Neural progenitor cell (in vitro differentiated cells): ENCODE measurements at regions not wholly inside any gene's neighbourhood (a gene's known extent, or its start where the extent isn't known, plus 50 kb on each side); places are given as distances from the start of the nearest gene placed in this dataset.

Source experiments
- DNase-seq: peaks from one replicate; pipeline ENCODE4 v3.0.0-alpha.2; 2016; ENCODE audit warnings: low spot score
- H2AFZ ChIP-seq: fragments of 200-600 bp; sonication (generic); replicated peaks from 2 replicates; pipeline ENCODE4 v1.6.1; 2016; ENCODE audit warnings: antibody characterized with exemption
- H3F3A ChIP-seq: fragments of 200-600 bp; sonication (generic); 2 replicates; pipeline ENCODE4 v1.6.1; 2016; ENCODE audit warnings: antibody characterized with exemption, low read depth
- H3K27ac ChIP-seq: fragments of 200-600 bp; sonication (generic); 2 replicates; pipeline ENCODE4 v1.5.1; 2016; ENCODE audit warnings: mild to moderate bottlenecking
- H3K27me3 ChIP-seq: fragments of 200-600 bp; sonication (generic); 2 replicates; pipeline ENCODE4 v1.6.1; 2016; ENCODE audit warnings: mild to moderate bottlenecking, moderate library complexity
- H3K36me3 ChIP-seq: fragments of 200-600 bp; sonication (generic); 2 replicates; pipeline ENCODE4 v1.5.1; 2016
- H3K4me1 ChIP-seq: fragments of 200-600 bp; sonication (generic); 2 replicates; pipeline ENCODE4 v1.6.1; 2016; ENCODE audit warnings: mixed run types
- H3K4me2 ChIP-seq: fragments of 200-600 bp; sonication (generic); 2 replicates; pipeline ENCODE4 v1.6.1; 2016
- H3K4me3 ChIP-seq: fragments of 200-600 bp; sonication (generic); 2 replicates; pipeline ENCODE4 v1.5.1; 2016
- H3K79me2 ChIP-seq: fragments of 200-600 bp; sonication (generic); 2 replicates; pipeline ENCODE4 v1.6.1; 2016; ENCODE audit warnings: low read depth
- H3K9ac ChIP-seq: fragments of 200-600 bp; sonication (generic); 2 replicates; pipeline ENCODE4 v1.6.1; 2016
- H3K9me3 ChIP-seq: fragments of 200-600 bp; sonication (generic); 2 replicates; pipeline ENCODE4 v1.5.1; 2016; ENCODE audit warnings: low read depth
- H4K20me1 ChIP-seq: fragments of 200-600 bp; sonication (generic); 2 replicates; pipeline ENCODE4 v1.6.1; 2016; ENCODE audit warnings: low read depth
- H3K27ac Mint-ChIP-seq: 3 replicates; pipeline ENCODE4 v1.8.0; 2021; ENCODE audit warnings: mixed read lengths
- H3K27me3 Mint-ChIP-seq: 2 replicates; pipeline ENCODE4 v1.8.0; 2022; ENCODE audit warnings: low read depth, mild to moderate bottlenecking, inconsistent platforms, moderate library complexity, mixed read lengths; ENCODE audit not compliant: insufficient read depth
- H3K36me3 Mint-ChIP-seq: 3 replicates; pipeline ENCODE4 v1.8.0; 2021; ENCODE audit warnings: mixed read lengths
- H3K4me1 Mint-ChIP-seq: 3 replicates; pipeline ENCODE4 v1.8.0; 2021; ENCODE audit warnings: mixed read lengths
- H3K4me3 Mint-ChIP-seq: 3 replicates; pipeline ENCODE4 v1.8.0; 2021; ENCODE audit warnings: mild to moderate bottlenecking, moderate library complexity, mixed read lengths
- H3K9me3 Mint-ChIP-seq: 3 replicates; pipeline ENCODE4 v1.8.0; 2020; ENCODE audit warnings: mixed read lengths
- EZH2 ChIP-seq: fragments of 200-600 bp; sonication (generic); IDR thresholded peaks from 2 replicates; pipeline ENCODE4 v1.6.1; 2017; ENCODE audit warnings: antibody characterized with exemption, mild to moderate bottlenecking, moderate library complexity
- EZH2phosphoT487 ChIP-seq: fragments of 200-600 bp; sonication (generic); IDR thresholded peaks from 2 replicates; pipeline ENCODE4 v1.6.1; 2017; ENCODE audit warnings: antibody characterized with exemption
- TF ChIP-seq, protein P1 (sequence below): fragments of 200-600 bp; sonication (generic); IDR thresholded peaks from 2 replicates; pipeline ENCODE4 v1.5.1; 2017; ENCODE audit warnings: antibody characterized with exemption, mild to moderate bottlenecking

DNA sequence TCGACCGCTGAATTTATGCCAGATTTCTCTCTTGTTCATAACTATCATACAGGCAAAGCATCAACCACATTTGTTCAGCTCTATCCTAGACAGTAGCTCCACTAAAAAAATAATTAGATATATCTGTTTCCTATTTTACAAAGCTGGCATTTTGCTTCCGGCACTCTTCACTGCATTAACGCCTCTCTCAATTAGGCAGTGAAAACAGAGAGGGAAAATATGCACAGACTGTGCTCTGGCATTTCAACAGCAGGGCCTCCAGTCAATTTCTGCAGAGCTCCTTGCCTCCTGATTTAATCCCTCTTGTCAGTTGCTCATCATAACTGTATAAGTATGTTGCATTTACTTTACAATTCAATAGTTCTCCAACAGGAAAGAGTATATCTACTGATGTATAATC is 666.9 kb upstream of the INTU start:
- H3K4me1 ChIP-seq: no peaks in the 10 kb centered on the region
- no peak overlapping the region for H3K4me2 ChIP-seq
- no peaks in the 10 kb centered on the region for H3K27me3 ChIP-seq
- H3K79me2 ChIP-seq: no peaks in the 10 kb centered on the region
- H3F3A ChIP-seq: no peaks in the 10 kb centered on the region
- no peak overlapping the region for H3K27ac ChIP-seq
- H3K4me3 ChIP-seq: no peak overlapping the region
- no peaks in the 10 kb centered on the region for H3K4me1 Mint-ChIP-seq
- H3K36me3 Mint-ChIP-seq: no peaks in the 10 kb centered on the region
- DNase-seq: no peak
- no peaks in the 10 kb centered on the region for H3K9me3 ChIP-seq
- no peak overlapping the region for H2AFZ ChIP-seq
- TF ChIP-seq, protein P1, sequence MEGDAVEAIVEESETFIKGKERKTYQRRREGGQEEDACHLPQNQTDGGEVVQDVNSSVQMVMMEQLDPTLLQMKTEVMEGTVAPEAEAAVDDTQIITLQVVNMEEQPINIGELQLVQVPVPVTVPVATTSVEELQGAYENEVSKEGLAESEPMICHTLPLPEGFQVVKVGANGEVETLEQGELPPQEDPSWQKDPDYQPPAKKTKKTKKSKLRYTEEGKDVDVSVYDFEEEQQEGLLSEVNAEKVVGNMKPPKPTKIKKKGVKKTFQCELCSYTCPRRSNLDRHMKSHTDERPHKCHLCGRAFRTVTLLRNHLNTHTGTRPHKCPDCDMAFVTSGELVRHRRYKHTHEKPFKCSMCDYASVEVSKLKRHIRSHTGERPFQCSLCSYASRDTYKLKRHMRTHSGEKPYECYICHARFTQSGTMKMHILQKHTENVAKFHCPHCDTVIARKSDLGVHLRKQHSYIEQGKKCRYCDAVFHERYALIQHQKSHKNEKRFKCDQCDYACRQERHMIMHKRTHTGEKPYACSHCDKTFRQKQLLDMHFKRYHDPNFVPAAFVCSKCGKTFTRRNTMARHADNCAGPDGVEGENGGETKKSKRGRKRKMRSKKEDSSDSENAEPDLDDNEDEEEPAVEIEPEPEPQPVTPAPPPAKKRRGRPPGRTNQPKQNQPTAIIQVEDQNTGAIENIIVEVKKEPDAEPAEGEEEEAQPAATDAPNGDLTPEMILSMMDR: no peak
- TF ChIP-seq EZH2phosphoT487 (no peak), EZH2 (no peak)
- no peak overlapping the region for H3K9ac ChIP-seq
- H4K20me1 ChIP-seq: no peaks in the 10 kb centered on the region
- H3K36me3 ChIP-seq: no peaks in the 10 kb centered on the region
- no peaks in the 10 kb centered on the region for H3K27me3 Mint-ChIP-seq
- no peak overlapping the region for H3K27ac Mint-ChIP-seq
- no peak overlapping the region for H3K4me3 Mint-ChIP-seq
- H3K9me3 Mint-ChIP-seq: no peaks in the 10 kb centered on the region

- Mint-ChIP-seq H3K4me1 (no peaks in the 10 kb centered on the region), H3K9me3 (no peaks in the 10 kb centered on the region), H3K27ac (no peak overlapping the region), H3K27me3 (no peaks in the 10 kb centered on the region), H3K4me3 (no peak overlapping the region), H3K36me3 (no peaks in the 10 kb centered on the region)
- Histone ChIP-seq H3K27me3 (no peaks in the 10 kb centered on the region), H3K9me3 (no peaks in the 10 kb centered on the region), H3F3A (no peaks in the 10 kb centered on the region), H3K79me2 (no peaks in the 10 kb centered on the region), H3K4me1 (no peaks in the 10 kb centered on the region), H3K4me2 (no peak overlapping the region), H2AFZ (no peak overlapping the region), H3K27ac (no peak overlapping the region), H3K36me3 (no peaks in the 10 kb centered on the region), H3K9ac (no peak overlapping the region), H3K4me3 (no peak overlapping the region), H4K20me1 (no peaks in the 10 kb centered on the region)
- TF ChIP-seq EZH2phosphoT487: no peak
- TF ChIP-seq, protein P1: no peak
- TF ChIP-seq EZH2: no peak
- no peak for DNase-seq
These were observed 663.2 kb upstream of the INTU start for GRCh38 chr4:126969360-126970235.

GRCh38 chr4:126973201-126973600 is 659.6 kb upstream of the INTU start:
- no peaks in the 10 kb centered on the region for H3K4me1 ChIP-seq
- no peaks in the 10 kb centered on the region for H3K27me3 Mint-ChIP-seq

More at GRCh38 chr4:126973201-126973600, 659.6 kb upstream of the INTU start:
- Histone ChIP-seq H3K9me3 (no peaks in the 10 kb centered on the region), H3K79me2 (no peaks in the 10 kb centered on the region), H3K27ac (no peak overlapping the region), H2AFZ (no peak overlapping the region), H3F3A (no peaks in the 10 kb centered on the region), H3K4me2 (no peak overlapping the region), H3K4me3 (no peak overlapping the region), H3K27me3 (no peaks in the 10 kb centered on the region), H3K9ac (no peak overlapping the region), H4K20me1 (no peaks in the 10 kb centered on the region), H3K36me3 (no peaks in the 10 kb centered on the region)
- TF ChIP-seq, protein P1: no peak
- TF ChIP-seq EZH2phosphoT487 (no peak), EZH2 (no peak)
- Mint-ChIP-seq H3K36me3 (no peaks in the 10 kb centered on the region), H3K4me3 (no peak overlapping the region), H3K27ac (no peak overlapping the region), H3K9me3 (no peaks in the 10 kb centered on the region), H3K4me1 (peaks cover 8% of the 10 kb centered on the region)
- DNase-seq: no peak
